ENCODE measurements at regions not wholly inside any gene's neighbourhood (a gene's known extent, or its start where the extent isn't known, plus 50 kb on each side); places are given as distances from the start of the nearest gene placed in this dataset.

- TF ChIP-seq CTCF (IDR thresholded peaks at IDR 0.05): no peak
- no peak for TF ChIP-seq EZH2 (IDR thresholded peaks at IDR 0.05)
- TF ChIP-seq EZH2phosphoT487 (IDR thresholded peaks at IDR 0.05): no peak
These were observed 995.8 kb upstream of the CDH2 start for GRCh38 chr18:29172756-29173067.
